ENCODE measurements at regions not wholly inside any gene's neighbourhood (a gene's known extent, or its start where the extent isn't known, plus 50 kb on each side); places are given as distances from the start of the nearest gene placed in this dataset.

- Mint-ChIP-seq H3K27ac (no peak overlapping the region), H3K4me3 (no peak overlapping the region), H3K36me3 (ENCODE audit: low read depth) (no peaks in the 10 kb centered on the region), H3K9me3 (peaks cover 7% of the 10 kb centered on the region), H3K27me3 (peaks cover 6% of the 10 kb centered on the region), H3K4me1 (no peaks in the 10 kb centered on the region)
- no peak for ATAC-seq (replicated peaks)
Observed at GRCh38 chr18:78611201-78611800, 368.3 kb upstream of the SALL3 start.

GRCh38 chr18:78611869-78612268 is 367.7 kb upstream of the SALL3 start:
- Mint-ChIP-seq H3K4me3 (no peak overlapping the region), H3K9me3 (peaks cover 8% of the 10 kb centered on the region), H3K27me3 (peaks cover 2% of the 10 kb centered on the region), H3K4me1 (no peaks in the 10 kb centered on the region), H3K36me3 (ENCODE audit: low read depth) (no peaks in the 10 kb centered on the region), H3K27ac (no peak overlapping the region)
- no peak for ATAC-seq (replicated peaks)

GRCh38 chr18:78612318-78612717 is 367.3 kb upstream of the SALL3 start:
- H3K4me1 Mint-ChIP-seq: no peaks in the 10 kb centered on the region
- peaks cover 7% of the 10 kb centered on the region for H3K9me3 Mint-ChIP-seq
- H3K4me3 Mint-ChIP-seq: no peak overlapping the region
- H3K27me3 Mint-ChIP-seq: no peaks in the 10 kb centered on the region
- no peak overlapping the region for H3K27ac Mint-ChIP-seq
- ATAC-seq (replicated peaks): no peak
- no peaks in the 10 kb centered on the region for H3K36me3 Mint-ChIP-seq (ENCODE audit: low read depth)

DNA sequence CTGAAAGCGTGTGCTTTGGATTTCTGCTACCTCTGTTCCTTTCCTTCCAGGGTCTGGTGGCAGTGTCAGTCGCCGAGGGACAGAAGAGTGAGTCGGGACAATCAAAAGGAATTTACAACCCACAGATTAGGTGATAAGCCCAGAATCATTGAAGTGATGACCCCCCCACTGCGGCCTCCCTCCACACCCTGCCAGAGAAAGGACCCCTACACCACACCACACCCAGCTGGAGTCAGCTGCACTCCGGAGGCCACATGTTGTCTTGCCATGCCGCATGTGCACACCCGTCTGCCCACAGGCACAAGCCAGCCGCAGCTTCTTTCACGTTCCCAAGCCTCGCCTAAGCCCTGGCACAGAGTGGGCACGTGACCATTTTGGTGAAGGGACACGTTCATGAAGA is 366.8 kb upstream of the SALL3 start:
- H3K36me3 Mint-ChIP-seq (ENCODE audit: low read depth): no peaks in the 10 kb centered on the region

DNA sequence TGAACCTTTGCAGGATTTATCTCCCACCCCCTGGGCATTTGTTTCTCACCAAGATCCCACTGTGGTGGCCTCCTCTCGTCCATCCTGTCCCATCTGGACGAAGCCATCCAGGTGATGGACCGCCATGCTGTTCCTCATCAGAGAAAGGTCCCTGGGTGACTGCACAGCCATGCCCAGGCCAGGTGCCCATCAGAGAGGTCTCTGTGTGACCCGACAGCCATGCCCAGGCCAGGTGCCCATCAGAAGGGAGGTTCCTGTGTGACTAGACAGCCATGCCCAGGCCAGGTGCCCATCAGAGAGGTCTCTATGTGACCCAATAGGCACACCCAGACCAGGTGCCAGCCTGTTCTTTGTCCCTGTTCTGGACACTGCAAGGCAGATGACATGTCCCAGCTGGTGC is 360.9 kb upstream of the SALL3 start:
- Mint-ChIP-seq H3K4me3 (no peak overlapping the region), H3K9me3 (peaks cover 7% of the 10 kb centered on the region), H3K27me3 (peaks cover 5% of the 10 kb centered on the region), H3K27ac (no peak overlapping the region), H3K36me3 (ENCODE audit: low read depth) (no peaks in the 10 kb centered on the region), H3K4me1 (no peaks in the 10 kb centered on the region)
- no peak for ATAC-seq (replicated peaks)

More for the DNA sequence above, 366.8 kb upstream of the SALL3 start:
- no peaks in the 10 kb centered on the region for H3K4me1 Mint-ChIP-seq
- ATAC-seq (replicated peaks): no peak
- H3K27ac Mint-ChIP-seq: no peak overlapping the region
- H3K9me3 Mint-ChIP-seq: peaks cover 7% of the 10 kb centered on the region
- no peak overlapping the region for H3K4me3 Mint-ChIP-seq
- H3K27me3 Mint-ChIP-seq: no peaks in the 10 kb centered on the region

DNA sequence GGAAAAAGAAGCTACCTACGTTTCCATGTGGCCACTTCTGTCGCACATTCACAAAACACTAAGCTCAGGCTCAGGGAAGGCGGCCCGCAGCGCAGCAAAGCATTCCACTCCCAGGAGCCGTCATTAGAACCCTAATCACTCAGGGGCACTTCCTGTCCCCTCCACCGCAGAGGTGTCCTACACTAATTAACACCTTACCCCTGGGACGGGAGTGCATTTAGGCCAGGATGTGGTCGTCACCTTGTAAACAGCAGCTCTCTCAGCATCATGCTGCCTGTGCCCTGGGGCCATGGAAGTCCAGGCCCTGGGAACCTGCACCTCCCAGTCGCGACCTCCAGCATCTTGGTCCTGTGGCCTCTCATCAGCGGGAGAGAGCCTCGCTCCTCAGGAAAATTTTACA is 359.8 kb upstream of the SALL3 start:
- Mint-ChIP-seq H3K4me1 (no peaks in the 10 kb centered on the region), H3K4me3 (no peak overlapping the region), H3K9me3 (peaks cover 7% of the 10 kb centered on the region)

DNA sequence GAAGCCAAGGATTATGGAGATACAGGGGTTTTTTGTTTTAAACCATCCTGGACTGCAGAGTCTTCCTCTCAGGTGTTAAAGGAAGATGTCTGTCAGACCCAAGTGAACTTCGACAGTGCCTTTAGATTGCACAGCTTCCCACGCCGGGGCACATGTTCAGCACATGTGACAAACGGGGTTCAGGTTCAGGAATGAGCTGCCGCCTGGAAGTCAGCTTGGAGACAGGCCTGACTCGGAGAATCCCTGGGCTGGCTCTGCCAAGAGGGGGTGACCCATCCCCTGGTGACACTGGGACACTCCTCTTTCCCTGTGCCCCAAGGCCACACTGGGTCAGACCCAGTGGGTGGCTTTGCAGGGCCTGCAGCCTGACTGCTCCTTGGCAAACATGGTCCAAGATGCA is 359.3 kb upstream of the SALL3 start:
- Mint-ChIP-seq H3K4me1 (no peaks in the 10 kb centered on the region), H3K9me3 (peaks cover 7% of the 10 kb centered on the region), H3K27me3 (peaks cover 15% of the 10 kb centered on the region), H3K4me3 (no peak overlapping the region), H3K36me3 (ENCODE audit: low read depth) (no peaks in the 10 kb centered on the region), H3K27ac (no peak overlapping the region)
- no peak for ATAC-seq (replicated peaks)

More for the DNA sequence above, 359.8 kb upstream of the SALL3 start:
- Mint-ChIP-seq H3K36me3 (ENCODE audit: low read depth) (no peaks in the 10 kb centered on the region), H3K27ac (no peak overlapping the region), H3K27me3 (peaks cover 15% of the 10 kb centered on the region)
- no peak for ATAC-seq (replicated peaks)

DNA sequence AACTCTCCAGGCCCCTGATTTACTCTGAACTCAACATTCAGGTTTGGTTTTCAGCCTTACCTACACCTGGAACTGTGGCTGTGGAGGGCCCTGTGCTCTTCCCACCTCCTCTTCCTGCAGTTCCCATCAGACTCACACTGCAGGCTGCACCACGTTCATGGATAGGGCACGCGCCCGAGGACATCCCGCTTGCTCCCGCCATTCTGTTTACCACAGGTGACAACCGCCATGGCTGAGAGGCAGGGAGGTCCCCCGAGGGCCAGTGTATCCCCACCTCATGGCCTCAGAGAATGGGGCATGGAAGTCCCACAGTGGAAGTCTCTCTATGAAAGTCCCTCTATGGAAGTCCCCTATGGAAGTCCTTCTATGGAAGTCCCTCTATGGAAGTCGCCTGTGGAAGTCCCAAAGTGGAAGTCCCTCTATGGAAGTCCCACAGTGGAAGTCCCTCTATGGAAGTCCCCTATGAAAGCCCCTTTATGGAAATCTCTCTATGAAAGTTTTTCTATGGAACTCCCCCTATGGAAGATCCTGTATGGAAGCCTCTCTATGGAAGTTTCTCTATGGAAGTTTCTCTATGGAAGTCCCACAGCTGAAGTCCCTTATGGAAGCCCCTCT is 358.4 kb upstream of the SALL3 start:
- H3K27ac Mint-ChIP-seq: no peak overlapping the region

DNA sequence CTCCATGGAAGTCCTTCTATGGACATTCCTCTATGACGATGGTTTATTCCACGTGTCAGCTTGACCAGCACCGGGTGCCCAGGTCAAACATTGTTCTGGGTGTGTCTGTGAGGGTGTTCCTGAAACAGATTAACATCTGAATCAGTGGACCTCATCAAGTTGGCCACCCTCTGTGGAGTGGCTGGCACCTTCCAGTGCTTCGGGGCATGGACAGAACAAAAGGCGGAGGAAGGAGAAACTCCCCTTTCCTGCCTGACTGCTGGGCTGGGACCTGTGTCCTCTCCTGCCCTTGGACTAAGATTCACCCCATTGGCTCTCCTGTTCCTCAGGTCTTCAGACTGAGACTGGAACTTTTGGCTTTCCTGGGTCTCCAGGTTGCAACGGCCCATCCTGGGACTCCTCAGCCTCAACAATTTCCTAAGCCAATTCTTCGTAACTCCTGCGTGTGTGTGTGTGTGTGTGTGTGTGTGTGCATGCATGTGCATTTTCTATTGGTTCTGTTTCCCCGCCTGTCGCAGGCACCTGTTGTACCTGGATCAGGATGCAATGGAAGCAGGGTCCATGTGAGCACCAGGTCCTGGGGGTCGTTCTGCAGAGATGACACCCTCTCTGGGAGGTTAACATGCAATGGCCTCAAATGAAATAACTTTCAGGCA is 357.2 kb upstream of the SALL3 start:
- Mint-ChIP-seq H3K4me1 (no peaks in the 10 kb centered on the region), H3K36me3 (ENCODE audit: low read depth) (no peaks in the 10 kb centered on the region), H3K9me3 (no peaks in the 10 kb centered on the region), H3K4me3 (no peak overlapping the region), H3K27me3 (peaks cover 24% of the 10 kb centered on the region), H3K27ac (no peak overlapping the region)
- no peak for ATAC-seq (replicated peaks)

More for the DNA sequence above, 358.4 kb upstream of the SALL3 start:
- no peak overlapping the region for H3K4me3 Mint-ChIP-seq
- H3K27me3 Mint-ChIP-seq: peaks cover 20% of the 10 kb centered on the region
- peaks cover 7% of the 10 kb centered on the region for H3K9me3 Mint-ChIP-seq
- ATAC-seq (replicated peaks): no peak
- H3K36me3 Mint-ChIP-seq (ENCODE audit: low read depth): no peaks in the 10 kb centered on the region
- no peaks in the 10 kb centered on the region for H3K4me1 Mint-ChIP-seq

DNA sequence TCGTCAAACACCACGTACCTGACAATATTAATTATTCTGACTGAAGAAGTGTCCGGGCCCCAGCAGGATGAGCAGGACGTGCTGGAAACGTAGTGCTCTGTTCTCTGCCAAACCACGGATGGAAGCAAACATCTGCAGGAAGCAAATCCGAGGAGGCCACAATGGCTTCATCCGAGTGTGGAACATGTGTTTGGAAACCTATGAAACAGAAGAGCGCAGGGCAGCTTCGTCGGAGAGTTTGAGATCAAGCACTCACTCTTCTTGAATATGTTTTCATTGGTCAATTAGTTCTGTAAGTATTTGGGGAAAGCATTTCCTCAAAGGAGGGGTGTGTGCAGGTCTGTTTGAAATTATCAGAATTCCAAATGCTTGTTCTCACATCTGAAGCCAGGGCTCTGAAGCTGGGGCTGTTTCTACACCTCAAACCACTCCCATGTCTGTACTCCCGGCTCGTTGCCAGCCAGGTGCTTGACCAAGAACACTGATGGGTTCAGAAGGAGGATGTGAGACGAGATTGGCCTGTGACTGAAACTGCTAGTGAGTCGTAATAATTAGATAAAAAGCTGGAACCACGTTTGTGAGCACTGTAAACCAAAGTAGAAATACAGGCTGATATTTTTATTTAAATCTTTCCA is 356.6 kb upstream of the SALL3 start:
- H3K27ac Mint-ChIP-seq: no peak overlapping the region
- no peak for ATAC-seq (replicated peaks)
- H3K36me3 Mint-ChIP-seq (ENCODE audit: low read depth): no peaks in the 10 kb centered on the region
- no peaks in the 10 kb centered on the region for H3K9me3 Mint-ChIP-seq
- H3K4me3 Mint-ChIP-seq: no peak overlapping the region
- H3K27me3 Mint-ChIP-seq: peaks cover 24% of the 10 kb centered on the region
- no peaks in the 10 kb centered on the region for H3K4me1 Mint-ChIP-seq

- Mint-ChIP-seq H3K27ac (no peak overlapping the region), H3K36me3 (ENCODE audit: low read depth) (no peaks in the 10 kb centered on the region), H3K9me3 (no peaks in the 10 kb centered on the region), H3K4me1 (no peaks in the 10 kb centered on the region), H3K27me3 (peaks cover 24% of the 10 kb centered on the region), H3K4me3 (no peak overlapping the region)
- ATAC-seq (replicated peaks): no peak
Observed at GRCh38 chr18:78624646-78625279, 354.9 kb upstream of the SALL3 start.

DNA sequence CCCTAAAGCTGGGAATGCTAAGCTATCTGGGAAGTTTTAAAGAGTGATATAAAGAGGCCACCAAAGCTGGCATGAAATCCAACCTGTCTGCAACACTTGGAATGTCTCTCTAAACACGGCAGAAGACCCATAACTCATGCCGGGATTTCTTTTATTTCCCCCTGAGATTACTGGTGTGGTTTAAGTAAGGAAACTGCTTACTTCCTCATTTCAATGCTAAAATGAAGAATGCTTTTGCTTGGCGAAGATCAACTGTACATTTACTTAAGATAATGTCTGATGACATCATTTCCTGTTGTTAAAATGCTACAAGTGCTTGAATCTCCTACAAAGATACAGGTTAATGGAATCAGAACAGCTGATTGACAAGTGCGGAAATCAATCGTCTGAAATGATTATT is 353.8 kb upstream of the SALL3 start:
- Mint-ChIP-seq H3K4me1 (no peaks in the 10 kb centered on the region), H3K36me3 (ENCODE audit: low read depth) (no peaks in the 10 kb centered on the region), H3K9me3 (peaks cover 7% of the 10 kb centered on the region), H3K27ac (no peak overlapping the region), H3K27me3 (peaks cover 24% of the 10 kb centered on the region), H3K4me3 (no peak overlapping the region)
- ATAC-seq (replicated peaks): no peak

GRCh38 chr18:78627551-78628346 is 351.9 kb upstream of the SALL3 start:
- no peak for ATAC-seq (replicated peaks)

GRCh38 chr18:78629426-78629825 is 350.2 kb upstream of the SALL3 start:
- Mint-ChIP-seq H3K36me3 (ENCODE audit: low read depth) (no peaks in the 10 kb centered on the region), H3K4me1 (no peaks in the 10 kb centered on the region), H3K27me3 (peaks cover 13% of the 10 kb centered on the region), H3K9me3 (peaks cover 15% of the 10 kb centered on the region), H3K27ac (no peak overlapping the region), H3K4me3 (no peak overlapping the region)
- no peak for ATAC-seq (replicated peaks)

More at GRCh38 chr18:78627551-78628346, 351.9 kb upstream of the SALL3 start:
- H3K27me3 Mint-ChIP-seq: peaks cover 21% of the 10 kb centered on the region
- no peaks in the 10 kb centered on the region for H3K4me1 Mint-ChIP-seq
- H3K9me3 Mint-ChIP-seq: peaks cover 15% of the 10 kb centered on the region
- no peak overlapping the region for H3K27ac Mint-ChIP-seq
- H3K4me3 Mint-ChIP-seq: no peak overlapping the region
- H3K36me3 Mint-ChIP-seq (ENCODE audit: low read depth): no peaks in the 10 kb centered on the region

All from activated T-helper 17 cell treated with anti-CD3 and anti-CD28 coated beads, Interleukin-2, amount 50 U/mL, for 72 hours (primary cell).